Large intestine (tissue), 3 donors: ENCODE measurements at regions not wholly inside any gene's neighbourhood (a gene's known extent, or its start where the extent isn't known, plus 50 kb on each side); places are given as distances from the start of the nearest gene placed in this dataset.

Experiments
- DNase-seq, 2 donors: peaks; one replicate each; pipeline versions ENCODE4 v3.0.0 to v3.0.0-alpha.2; 2013
- H3K27ac ChIP-seq: one replicate; pipeline ENCODE4 v1.5.1; 2013; ENCODE audit warnings: low read length
- H3K27me3 ChIP-seq: 2 replicates; pipeline ENCODE4 v1.6.1; 2013; ENCODE audit warnings: low read length; ENCODE audit not compliant: control insufficient read depth, insufficient read depth
- H3K36me3 ChIP-seq: 2 replicates; pipeline ENCODE4 v1.6.1; 2013; ENCODE audit warnings: low read length; ENCODE audit not compliant: control insufficient read depth, insufficient read depth
- H3K4me1 ChIP-seq: one replicate; pipeline ENCODE4 v1.6.1; 2013; ENCODE audit warnings: low read length; ENCODE audit not compliant: control insufficient read depth, insufficient read depth
- H3K4me3 ChIP-seq: one replicate; pipeline ENCODE4 v1.5.1; 2013; ENCODE audit warnings: low read length
- H3K9me3 ChIP-seq: one replicate; pipeline ENCODE4 v1.6.1; 2013; ENCODE audit warnings: mild to moderate bottlenecking, low read depth, low read length, moderate library complexity; ENCODE audit not compliant: control insufficient read depth
- WGBS: methylation state at CpG from one replicate; pipeline ENCODE4 v1.1.5; 2013; ENCODE audit warnings: low lambda C conversion rate; ENCODE audit not compliant: insufficient coverage; 5-methylcytosine and 5-hydroxymethylcytosine counted together

- no peak for DNase-seq
- H3K36me3 ChIP-seq: no peaks in the 10 kb centered on the region
- no peak overlapping the region for H3K27ac ChIP-seq
- H3K27me3 ChIP-seq: no peaks in the 10 kb centered on the region
- no peak overlapping the region for H3K4me3 ChIP-seq
- WGBS: no CpG with 5 or more reads among the region's 8 CpGs
- H3K4me1 ChIP-seq: no peaks in the 10 kb centered on the region
- no peaks in the 10 kb centered on the region for H3K9me3 ChIP-seq
Observed at GRCh38 chr5:100749771-100750284, 153.3 kb downstream of the ST8SIA4 start.

- H3K4me1 ChIP-seq: no peaks in the 10 kb centered on the region
- H3K4me3 ChIP-seq: no peak overlapping the region
- H3K27ac ChIP-seq: no peak overlapping the region
- H3K27me3 ChIP-seq: no peaks in the 10 kb centered on the region
- H3K9me3 ChIP-seq: no peaks in the 10 kb centered on the region
- no peaks in the 10 kb centered on the region for H3K36me3 ChIP-seq
- no peak for DNase-seq
- WGBS: 100% methylated on average over 1 of the region's 2 CpGs
Observed at GRCh38 chr5:100755435-100755834, 147.6 kb downstream of the ST8SIA4 start.
